HCT116 (cell line): ENCODE measurements at regions not wholly inside any gene's neighbourhood (a gene's known extent, or its start where the extent isn't known, plus 50 kb on each side); places are given as distances from the start of the nearest gene placed in this dataset.
"Not testable (repeated sequence)": the region's sequence is repeated elsewhere in the genome, so short reads cannot be mapped to it uniquely, and the experiment has no call there.

Experiments used
- ATAC-seq: fragments of 200-7000 bp; cut with Tn5 transposase; 2 replicates; pipeline ENCODE4 v1.9.1; 2020; ENCODE audit warnings: mild to moderate bottlenecking, moderate library complexity
- BruUV-seq: library from RNA; stranded (reverse); fragments of 400-500 nt; replicated peaks from 2 replicates; lab custom pipeline; 2021; lab: Mats Ljungman, UMichigan
- CTCF ChIA-PET: fragments of 300-600 bp; sonication (Branson Sonifier 250); formaldehyde crosslinking; loops from one replicate; lab custom pipeline; 2021; ENCODE audit warnings: antibody characterized with exemption; lab: Charles Lee
- POLR2A ChIA-PET: fragments of 300-600, 350-600 bp; sonication (Branson Sonifier 250); formaldehyde crosslinking; loops from one replicate; lab custom pipeline; 2021; ENCODE audit warnings: antibody characterized with exemption; lab: Charles Lee
- RAD21 ChIA-PET, 2 experiments: fragments of 300-600 bp; sonication (Branson Sonifier 250); formaldehyde crosslinking; loops; one replicate each; lab custom pipeline; 2023; ENCODE audit warnings: low total read pairs in 2 of 2; ENCODE audit not compliant: uncharacterized antibody in 2 of 2, unreplicated experiment in 2 of 2, low non-redundant PET in 1 of 2; lab: Charles Lee
- DNase-seq: peaks from one replicate; pipeline ENCODE4 v3.0.0-alpha.2; 2010; ENCODE audit warnings: low read depth, low spot score
- H2AFZ ChIP-seq: fragments of 200-600 bp; shearing (Covaris generic), sonication (generic); 2 replicates; pipeline ENCODE4 v1.6.1; 2017; ENCODE audit warnings: low read depth, mixed run types, mixed read lengths, antibody characterized with exemption, low read length; ENCODE audit not compliant: poor library complexity, severe bottlenecking
- H3K27ac ChIP-seq: 2 replicates; pipeline ENCODE4 v1.5.1; 2012; ENCODE audit warnings: low read depth, low read length
- H3K27me3 ChIP-seq: fragments of 200-600 bp; sonication (generic); 2 replicates; pipeline ENCODE4 v1.6.1; 2016; ENCODE audit warnings: mixed run types, low read length, mixed read lengths; ENCODE audit not compliant: insufficient read depth
- H3K36me3 ChIP-seq, 2 experiments: fragments of 200-500 bp in 1 of 2; fragments of 200-600 bp in 1 of 2; sonication (Bioruptor generic) in 1 of 2; sonication (generic) in 1 of 2; 2 replicates each; pipeline versions ENCODE4 v1.5.1 to v1.6.1; 2014 to 2016; ENCODE audit warnings: low read length in 2 of 2, inconsistent platforms in 1 of 2, mixed read lengths in 1 of 2, mixed run types in 1 of 2; ENCODE audit not compliant: insufficient read depth in 2 of 2, control insufficient read depth in 1 of 2
- H3K4me1 ChIP-seq, 2 experiments: fragments of 200-600 bp in 1 of 2; sonication (generic) in 1 of 2; 2 replicates each; pipeline versions ENCODE4 v1.5.1 to v1.6.1; 2012 to 2017; ENCODE audit warnings: low read length in 2 of 2, inconsistent platforms in 1 of 2, mild to moderate bottlenecking in 1 of 2, mixed read lengths in 1 of 2, mixed run types in 1 of 2, moderate library complexity in 1 of 2; ENCODE audit not compliant: insufficient read depth in 2 of 2, control insufficient read depth in 1 of 2
- H3K4me2 ChIP-seq: fragments of 200-600 bp; sonication (generic); 2 replicates; pipeline ENCODE4 v1.6.1; 2017; ENCODE audit warnings: mixed run types, low read length, mixed read lengths
- H3K4me3 ChIP-seq, 2 experiments: fragments of 200-600 bp in 1 of 2; sonication (generic) in 1 of 2; replicated peaks in 1 of 2; 2 replicates each; pipeline ENCODE4 v1.5.1; 2011 to 2016; ENCODE audit warnings: low read length in 2 of 2, control low read depth in 1 of 2, low read depth in 1 of 2, mild to moderate bottlenecking in 1 of 2, mixed read lengths in 1 of 2, mixed run types in 1 of 2
- H3K79me2 ChIP-seq: fragments of 200-600 bp; sonication (generic); 2 replicates; pipeline ENCODE4 v1.6.1; 2017; ENCODE audit warnings: mild to moderate bottlenecking, mixed run types, low read length, moderate library complexity, mixed read lengths; ENCODE audit not compliant: insufficient read depth
- H3K9ac ChIP-seq: fragments of 200-600 bp; sonication (generic); 2 replicates; pipeline ENCODE4 v1.6.1; 2016; ENCODE audit warnings: low read length, mixed read lengths
- H3K9me2 ChIP-seq: fragments of 200-600 bp; sonication (generic), shearing (Covaris generic); 2 replicates; pipeline ENCODE4 v1.6.1; 2017; ENCODE audit warnings: mixed run types, mild to moderate bottlenecking, moderate library complexity; ENCODE audit not compliant: insufficient read depth
- H3K9me3 ChIP-seq, 2 experiments: fragments of 200-500 bp in 1 of 2; fragments of 200-600 bp in 1 of 2; sonication (Bioruptor generic) in 1 of 2; sonication (generic) in 1 of 2; 2 replicates each; pipeline ENCODE4 v1.6.1; 2014 to 2017; ENCODE audit warnings: low read length in 2 of 2, mixed read lengths in 2 of 2, inconsistent platforms in 1 of 2, low read depth in 1 of 2, mild to moderate bottlenecking in 1 of 2, mixed run types in 1 of 2, moderate library complexity in 1 of 2; ENCODE audit not compliant: control insufficient read depth in 1 of 2, insufficient read depth in 1 of 2
- H4K20me1 ChIP-seq: fragments of 200-600 bp; sonication (generic), shearing (Covaris generic); 2 replicates; pipeline ENCODE4 v1.6.1; 2017; ENCODE audit warnings: mixed run types, mild to moderate bottlenecking, moderate library complexity; ENCODE audit not compliant: insufficient read depth
- CBX3 ChIP-seq: IDR thresholded peaks from 2 replicates; pipeline ENCODE4 v1.6.1; 2012; ENCODE audit warnings: low read depth
- CEBPB ChIP-seq: IDR thresholded peaks from 2 replicates; pipeline ENCODE4 v1.6.1; 2012; ENCODE audit warnings: low read depth
- ELF1 ChIP-seq: IDR thresholded peaks from 2 replicates; pipeline ENCODE4 v1.6.1; 2012; ENCODE audit warnings: low read depth, borderline replicate concordance
- EZH2 ChIP-seq: fragments of 200-600 bp; sonication (generic); IDR thresholded peaks from 2 replicates; pipeline ENCODE4 v1.6.1; 2017; ENCODE audit warnings: antibody characterized with exemption, mixed run types
- JUND ChIP-seq: IDR thresholded peaks from 2 replicates; pipeline ENCODE4 v1.6.1; 2012
- POLR2A ChIP-seq: IDR thresholded peaks from 2 replicates; pipeline ENCODE4 v1.7.0; 2011; ENCODE audit warnings: borderline replicate concordance; ENCODE audit not compliant: insufficient read depth, insufficient read length; ENCODE audit errors: extremely low read depth
- SIN3A ChIP-seq: IDR thresholded peaks from 2 replicates; pipeline ENCODE4 v1.6.1; 2012; ENCODE audit warnings: low read depth
- SP1 ChIP-seq: IDR thresholded peaks from 2 replicates; pipeline ENCODE4 v1.6.1; 2012; ENCODE audit warnings: low read depth
- TCF7L2 ChIP-seq: IDR thresholded peaks from 2 replicates; pipeline ENCODE4 v1.7.0; 2011; ENCODE audit warnings: borderline replicate concordance, inconsistent platforms; ENCODE audit not compliant: insufficient read depth, insufficient read length; ENCODE audit errors: extremely low read depth
- YY1 ChIP-seq: IDR thresholded peaks from 2 replicates; pipeline ENCODE4 v1.6.1; 2011; ENCODE audit warnings: low read length, low read depth, moderate library complexity, mild to moderate bottlenecking; ENCODE audit not compliant: insufficient replicate concordance; ENCODE audit errors: extremely low read depth
- ZFX ChIP-seq: fragments of 450-650 bp; IDR thresholded peaks from 2 replicates; pipeline ENCODE4 v1.6.1; 2017
- intact Hi-C: fragments of 100-400 bp; cut with micrococcal nuclease; formaldehyde crosslinking; loops from 2 replicates; pipeline ENCODE4 v1.10.0; 2022
- TF ChIP-seq, protein P1 (sequence below): IDR thresholded peaks from 2 replicates; pipeline ENCODE4 v1.6.1; 2012
- TF ChIP-seq, protein P2 (sequence below): IDR thresholded peaks from 2 replicates; pipeline ENCODE4 v1.6.1; 2012
- TF ChIP-seq, protein P3 (sequence below), 3 experiments: fragments of 200-600 bp in 1 of 3; sonication (generic) in 1 of 3; IDR thresholded peaks in 2 of 3; conservative IDR thresholded peaks in 1 of 3; 2 replicates each; pipeline ENCODE4 v1.5.1; 2012 to 2017; ENCODE audit warnings: low read depth in 2 of 3, low read length in 2 of 3, antibody characterized with exemption in 1 of 3, borderline replicate concordance in 1 of 3, control low read depth in 1 of 3, mild to moderate bottlenecking in 1 of 3, mixed read lengths in 1 of 3, mixed run types in 1 of 3, moderate library complexity in 1 of 3; ENCODE audit not compliant: insufficient read depth in 1 of 3
- TF ChIP-seq, protein P4 (sequence below): IDR thresholded peaks from 2 replicates; pipeline ENCODE4 v1.6.1; 2011; ENCODE audit warnings: mild to moderate bottlenecking, low read length, moderate library complexity; ENCODE audit not compliant: insufficient replicate concordance; ENCODE audit errors: extremely low read depth

DNA sequence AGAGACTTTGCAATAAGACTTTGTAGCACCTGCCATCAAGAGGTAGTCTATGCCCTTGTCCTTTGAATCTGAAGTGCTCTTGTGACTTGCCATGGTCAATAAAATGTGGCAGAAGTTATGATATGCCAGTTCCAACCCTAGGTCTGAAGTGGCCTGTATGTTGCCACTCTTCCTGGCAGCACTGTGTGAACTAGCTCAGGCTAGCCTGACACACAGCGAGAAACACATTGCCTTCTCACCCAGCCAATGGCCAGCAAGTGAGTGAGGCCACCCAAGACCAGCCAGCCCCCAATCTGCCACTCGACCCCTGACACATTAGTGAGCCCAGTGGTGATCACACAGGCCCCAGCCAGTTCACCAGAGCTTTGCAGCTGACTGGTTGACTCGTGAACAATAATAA, 52.7 kb upstream of the OSMR start (continued):
- TF ChIP-seq, protein P1, sequence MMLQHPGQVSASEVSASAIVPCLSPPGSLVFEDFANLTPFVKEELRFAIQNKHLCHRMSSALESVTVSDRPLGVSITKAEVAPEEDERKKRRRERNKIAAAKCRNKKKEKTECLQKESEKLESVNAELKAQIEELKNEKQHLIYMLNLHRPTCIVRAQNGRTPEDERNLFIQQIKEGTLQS = no peak
- TF ChIP-seq POLR2A = no peak
- no peak for TF ChIP-seq JUND
- TF ChIP-seq ZFX = no peak
- TF ChIP-seq TCF7L2 = no peak
- no peak for TF ChIP-seq YY1
- no peak for TF ChIP-seq SIN3A
- TF ChIP-seq, protein P2, sequence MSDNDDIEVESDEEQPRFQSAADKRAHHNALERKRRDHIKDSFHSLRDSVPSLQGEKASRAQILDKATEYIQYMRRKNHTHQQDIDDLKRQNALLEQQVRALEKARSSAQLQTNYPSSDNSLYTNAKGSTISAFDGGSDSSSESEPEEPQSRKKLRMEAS = no peak
- TF ChIP-seq, all 23 proteins: peak for 0

DNA sequence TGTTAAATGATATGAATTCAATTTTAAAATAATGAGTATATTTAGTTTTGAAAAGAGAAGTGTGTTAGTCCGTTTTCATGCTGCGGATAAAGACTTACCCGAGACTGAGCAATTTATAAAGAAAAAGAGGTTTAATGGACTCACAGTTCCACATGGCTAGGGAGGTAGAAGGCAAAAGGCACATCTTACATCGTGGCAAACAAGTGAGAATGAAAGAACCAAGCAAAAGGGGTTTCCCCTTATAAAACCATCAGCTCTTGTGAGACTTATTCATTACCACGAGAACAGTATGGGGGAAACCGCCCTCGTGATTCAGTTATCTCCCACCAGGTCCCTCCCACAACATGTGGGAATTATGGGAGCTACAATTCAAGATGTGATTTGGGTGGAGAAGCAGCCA, 51.8 kb upstream of the OSMR start:
- ATAC-seq, H3K27me3 ChIP-seq, H3K9me3 ChIP-seq, H3K4me3 ChIP-seq, H3K36me3 ChIP-seq, H3K4me1 ChIP-seq, H3K27ac ChIP-seq, intact Hi-C loops, H4K20me1 ChIP-seq, BruUV-seq, RAD21 ChIA-PET, CTCF ChIA-PET, H3K9ac ChIP-seq, H3K79me2 ChIP-seq, H3K4me2 ChIP-seq, POLR2A ChIA-PET, H2AFZ ChIP-seq, H3K9me2 ChIP-seq, DNase-seq: not testable (repeated sequence)

DNA sequence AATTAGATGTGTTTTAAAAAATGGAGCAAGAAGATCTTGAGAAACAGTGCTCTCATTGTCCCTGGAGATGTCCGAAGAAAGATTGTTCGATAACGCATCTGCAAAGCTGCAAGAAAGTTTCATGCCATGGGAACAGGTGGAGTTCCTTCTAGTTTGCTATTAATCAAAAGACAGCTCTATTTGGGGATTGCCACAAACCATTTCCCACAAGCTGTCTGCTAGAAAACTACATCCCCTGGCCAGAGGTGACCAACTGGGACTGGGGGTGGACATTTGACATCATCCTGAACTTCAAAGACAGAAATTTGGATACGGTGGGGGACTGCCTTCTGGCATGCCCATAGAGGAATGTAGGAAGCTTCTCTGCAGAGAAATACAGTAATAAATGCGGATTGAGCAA, 50.8 kb upstream of the OSMR start:
- no peak overlapping the region for H3K9ac ChIP-seq
- H3K36me3 ChIP-seq = no peaks in the 10 kb centered on the region
- ChIA-PET CTCF (no interaction called here), POLR2A (no interaction called here), RAD21 (no interaction called here)
- no peaks in the 10 kb centered on the region for H3K4me1 ChIP-seq
- H3K4me2 ChIP-seq = no peak overlapping the region
- BruUV-seq = no TSS peak
- H3K79me2 ChIP-seq = no peaks in the 10 kb centered on the region
- TF ChIP-seq, protein P3, sequence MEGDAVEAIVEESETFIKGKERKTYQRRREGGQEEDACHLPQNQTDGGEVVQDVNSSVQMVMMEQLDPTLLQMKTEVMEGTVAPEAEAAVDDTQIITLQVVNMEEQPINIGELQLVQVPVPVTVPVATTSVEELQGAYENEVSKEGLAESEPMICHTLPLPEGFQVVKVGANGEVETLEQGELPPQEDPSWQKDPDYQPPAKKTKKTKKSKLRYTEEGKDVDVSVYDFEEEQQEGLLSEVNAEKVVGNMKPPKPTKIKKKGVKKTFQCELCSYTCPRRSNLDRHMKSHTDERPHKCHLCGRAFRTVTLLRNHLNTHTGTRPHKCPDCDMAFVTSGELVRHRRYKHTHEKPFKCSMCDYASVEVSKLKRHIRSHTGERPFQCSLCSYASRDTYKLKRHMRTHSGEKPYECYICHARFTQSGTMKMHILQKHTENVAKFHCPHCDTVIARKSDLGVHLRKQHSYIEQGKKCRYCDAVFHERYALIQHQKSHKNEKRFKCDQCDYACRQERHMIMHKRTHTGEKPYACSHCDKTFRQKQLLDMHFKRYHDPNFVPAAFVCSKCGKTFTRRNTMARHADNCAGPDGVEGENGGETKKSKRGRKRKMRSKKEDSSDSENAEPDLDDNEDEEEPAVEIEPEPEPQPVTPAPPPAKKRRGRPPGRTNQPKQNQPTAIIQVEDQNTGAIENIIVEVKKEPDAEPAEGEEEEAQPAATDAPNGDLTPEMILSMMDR (IDR thresholded peaks at IDR 0.05 in 2 of 3, conservative IDR thresholded peaks at IDR 0.05 in 1 of 3; ENCODE audit: borderline replicate concordance in 1 of 3, insufficient read depth in 1 of 3, low read depth in 2 of 3, low read length in 2 of 3) = no peak
- TF ChIP-seq SP1 (no peak), EZH2 (no peak), JUND (no peak), TCF7L2 (no peak), ELF1 (no peak), CEBPB (no peak), SIN3A (no peak), CBX3 (no peak), ZFX (no peak), YY1 (no peak)
- TF ChIP-seq, protein P4, sequence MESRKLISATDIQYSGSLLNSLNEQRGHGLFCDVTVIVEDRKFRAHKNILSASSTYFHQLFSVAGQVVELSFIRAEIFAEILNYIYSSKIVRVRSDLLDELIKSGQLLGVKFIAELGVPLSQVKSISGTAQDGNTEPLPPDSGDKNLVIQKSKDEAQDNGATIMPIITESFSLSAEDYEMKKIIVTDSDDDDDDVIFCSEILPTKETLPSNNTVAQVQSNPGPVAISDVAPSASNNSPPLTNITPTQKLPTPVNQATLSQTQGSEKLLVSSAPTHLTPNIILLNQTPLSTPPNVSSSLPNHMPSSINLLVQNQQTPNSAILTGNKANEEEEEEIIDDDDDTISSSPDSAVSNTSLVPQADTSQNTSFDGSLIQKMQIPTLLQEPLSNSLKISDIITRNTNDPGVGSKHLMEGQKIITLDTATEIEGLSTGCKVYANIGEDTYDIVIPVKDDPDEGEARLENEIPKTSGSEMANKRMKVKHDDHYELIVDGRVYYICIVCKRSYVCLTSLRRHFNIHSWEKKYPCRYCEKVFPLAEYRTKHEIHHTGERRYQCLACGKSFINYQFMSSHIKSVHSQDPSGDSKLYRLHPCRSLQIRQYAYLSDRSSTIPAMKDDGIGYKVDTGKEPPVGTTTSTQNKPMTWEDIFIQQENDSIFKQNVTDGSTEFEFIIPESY = no peak
- no peaks in the 10 kb centered on the region for H4K20me1 ChIP-seq
- intact Hi-C loops = no loop called here
- DNase-seq (no peak), ATAC-seq (no peak)
- no peak overlapping the region for H3K27ac ChIP-seq
- no peak overlapping the region for H3K4me3 ChIP-seq
- no peaks in the 10 kb centered on the region for H3K9me2 ChIP-seq
- no peaks in the 10 kb centered on the region for H3K9me3 ChIP-seq
- H3K27me3 ChIP-seq = no peaks in the 10 kb centered on the region
- H2AFZ ChIP-seq = no peak overlapping the region
